HG03039 (cell line): ENCODE measurements at regions not wholly inside any gene's neighbourhood (a gene's known extent, or its start where the extent isn't known, plus 50 kb on each side); places are given as distances from the start of the nearest gene placed in this dataset.

Experiments
- ATAC-seq: cut with Tn5 transposase; IDR thresholded peaks from one replicate; pipeline ENCODE4 v1.9.1; 2021; ENCODE audit warnings: mild to moderate bottlenecking, moderate library complexity; ENCODE audit not compliant: unreplicated experiment

DNA sequence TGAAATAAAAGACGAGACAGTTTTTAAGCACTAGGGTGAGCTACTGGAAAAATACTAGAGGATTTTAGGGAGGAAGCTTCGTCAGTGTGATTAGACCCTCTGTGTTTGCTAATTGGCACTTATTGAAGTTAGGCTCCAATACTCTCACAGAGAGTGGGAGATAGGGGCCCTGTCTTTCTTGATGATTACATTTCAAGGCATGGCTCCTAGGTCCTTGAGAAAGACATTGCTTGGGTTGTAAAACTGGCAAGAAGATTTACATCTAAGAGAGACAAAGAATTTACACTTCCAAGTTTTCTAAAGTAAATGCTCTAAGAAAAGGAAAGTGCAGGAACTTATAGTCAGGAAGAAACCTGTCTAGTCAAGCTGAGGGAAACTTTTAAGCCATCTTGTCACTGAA, 183.2 kb downstream of the C12orf50 start:
- no peak for ATAC-seq

DNA sequence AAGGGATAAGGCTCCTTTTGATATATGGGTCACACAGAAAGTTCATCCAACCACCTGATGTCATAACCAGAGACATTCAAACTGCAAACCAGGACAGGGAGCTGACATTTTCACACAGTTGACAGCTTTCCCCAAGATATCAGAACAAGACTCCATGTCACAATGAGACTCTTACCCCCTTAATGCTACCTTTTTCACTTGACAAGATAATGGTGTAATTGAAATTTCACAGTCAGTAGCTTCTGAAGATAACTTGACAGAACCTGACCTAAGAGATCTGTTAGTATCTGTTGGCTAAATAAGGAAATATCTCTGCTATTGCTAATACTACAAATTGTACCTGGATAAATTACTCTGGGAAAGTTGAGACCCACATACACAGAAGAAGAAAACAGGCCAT, 187.3 kb downstream of the C12orf50 start:
- no peak for ATAC-seq

GRCh38 chr12:87836190-87836589, 193.0 kb downstream of the C12orf50 start:
- no peak for ATAC-seq

- no peak for ATAC-seq
Observed at GRCh38 chr12:87828382-87828973, 200.7 kb downstream of the C12orf50 start.

DNA sequence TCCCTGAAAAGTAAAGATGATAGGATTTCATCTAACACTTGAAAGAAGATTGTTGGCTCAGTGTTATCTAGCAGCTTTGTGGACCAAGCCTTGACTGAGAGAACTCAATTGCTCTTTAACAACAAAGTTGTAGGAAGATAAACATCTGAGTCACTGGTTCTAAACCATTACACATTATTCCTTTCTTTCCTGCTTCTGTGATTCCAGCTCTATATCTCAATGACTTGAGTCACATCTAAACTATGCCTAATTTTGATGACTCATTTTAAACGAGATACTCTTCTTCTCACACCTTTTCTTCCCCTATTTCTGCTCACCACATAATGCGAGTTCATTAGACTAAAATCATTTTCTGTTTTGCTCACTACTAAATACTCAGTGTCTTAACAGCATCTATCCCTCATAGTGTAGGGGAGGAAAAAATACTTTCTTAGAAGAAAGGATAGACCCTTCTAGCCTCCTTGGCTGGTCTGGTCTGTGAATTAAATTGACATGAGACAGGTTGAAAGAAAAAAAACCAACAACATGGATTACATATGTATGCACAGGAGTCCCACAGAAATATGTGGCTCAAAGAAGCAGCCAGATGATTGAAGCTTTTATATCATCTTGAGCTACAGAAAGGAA, 201.4 kb downstream of the C12orf50 start:
- ATAC-seq, result no peak

DNA sequence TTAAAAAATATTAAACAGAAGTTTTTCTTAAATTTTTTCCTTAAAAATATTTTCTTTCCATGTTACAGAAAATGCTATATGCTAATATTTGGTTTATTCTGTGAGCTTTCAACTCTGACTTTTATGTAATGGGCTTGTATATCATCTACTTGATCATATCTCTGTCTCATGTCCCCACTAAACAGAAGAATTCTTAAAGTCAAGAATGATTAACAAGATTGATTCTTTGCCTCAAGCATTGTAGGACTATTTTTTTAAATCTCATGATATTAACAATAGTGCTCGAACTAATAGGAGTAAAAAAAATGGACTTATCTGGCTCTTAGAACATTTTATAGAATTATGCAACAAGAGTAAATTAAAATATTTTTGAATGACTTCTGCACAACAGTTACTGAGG, 206.3 kb downstream of the C12orf50 start:
- no peak for ATAC-seq

- no peak for ATAC-seq
Observed at GRCh38 chr12:87820524-87821202, 208.5 kb downstream of the C12orf50 start.

GRCh38 chr12:87818441-87818840, 210.8 kb downstream of the C12orf50 start:
- ATAC-seq, result no peak

- ATAC-seq, result no peak
Observed at GRCh38 chr12:87815771-87816585, 213.2 kb downstream of the C12orf50 start.

DNA sequence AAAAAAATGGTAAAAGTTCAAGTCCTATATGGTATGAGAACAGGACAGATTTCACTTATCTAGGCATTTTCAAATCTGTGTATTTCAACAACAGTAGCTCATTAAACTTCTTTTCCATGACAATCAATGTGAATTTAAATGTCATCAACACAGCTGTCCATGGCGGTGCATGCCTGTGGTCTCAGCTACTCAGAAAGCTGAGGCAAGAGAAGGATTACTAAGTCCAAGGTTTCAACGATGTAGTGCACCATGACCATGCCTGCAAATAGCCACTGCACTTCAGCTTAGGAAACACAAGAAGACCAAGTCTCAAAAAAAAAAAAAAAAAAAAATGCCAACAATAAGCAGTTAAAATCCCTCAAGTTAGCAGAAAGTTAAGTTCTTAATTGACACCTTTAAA, 214.6 kb downstream of the C12orf50 start:
- ATAC-seq, result no peak

DNA sequence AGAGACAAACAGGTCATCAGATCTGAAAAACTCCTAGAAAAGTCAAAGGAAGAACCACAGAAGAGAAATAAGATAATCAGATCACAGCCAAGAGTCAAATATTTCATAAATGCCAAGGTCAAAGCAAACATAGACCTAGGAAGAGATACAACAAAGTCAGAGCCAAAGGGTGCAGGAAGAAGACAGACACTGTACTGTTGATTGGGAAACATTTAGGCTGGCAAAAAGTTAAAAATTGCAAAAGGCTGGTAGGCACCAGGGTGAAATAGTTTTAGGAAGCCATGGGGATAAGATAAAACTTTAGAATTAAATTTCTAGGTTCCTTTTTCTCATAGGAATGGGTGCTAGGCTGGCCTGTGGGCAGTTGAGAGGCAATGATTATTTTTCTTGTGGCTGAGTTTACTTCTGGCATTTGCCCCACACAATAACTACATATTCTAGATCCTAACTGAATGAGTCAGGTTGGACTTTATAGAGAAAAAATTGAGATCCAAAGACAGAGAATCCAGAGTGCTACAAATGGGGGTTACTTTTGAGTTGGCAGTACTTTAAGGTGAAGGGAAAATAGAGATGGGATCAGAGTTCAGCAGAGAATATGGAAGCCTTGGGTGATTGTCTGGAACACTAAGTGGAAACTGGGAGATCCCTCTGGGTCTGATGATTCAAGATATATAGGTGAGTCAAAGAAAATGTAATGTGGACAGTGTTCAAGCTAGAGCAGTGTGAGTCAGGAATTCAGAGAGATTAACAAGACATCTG, 215.5 kb downstream of the C12orf50 start:
- ATAC-seq, result no peak

DNA sequence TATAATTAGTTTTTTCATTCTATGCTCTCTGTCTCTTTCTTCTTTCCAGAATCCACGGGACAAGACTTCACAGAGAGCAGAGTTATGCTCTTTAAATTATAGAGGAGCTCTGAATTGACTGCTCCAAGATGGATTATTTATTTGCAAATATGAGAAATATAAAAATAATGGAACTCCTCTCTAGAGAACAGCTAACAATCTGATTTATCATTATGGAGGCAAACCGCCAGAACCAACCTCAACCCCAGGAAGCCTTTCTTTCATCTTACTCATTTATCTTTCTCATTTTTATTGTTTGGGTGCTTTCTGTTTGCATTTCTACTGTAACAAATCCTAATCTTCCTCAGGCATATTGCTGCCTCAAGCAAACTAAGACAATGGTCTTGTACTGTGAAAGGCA, 216.5 kb downstream of the C12orf50 start:
- no peak for ATAC-seq

- ATAC-seq, result no peak
Observed at GRCh38 chr12:87812030-87812429, 217.2 kb downstream of the C12orf50 start.

DNA sequence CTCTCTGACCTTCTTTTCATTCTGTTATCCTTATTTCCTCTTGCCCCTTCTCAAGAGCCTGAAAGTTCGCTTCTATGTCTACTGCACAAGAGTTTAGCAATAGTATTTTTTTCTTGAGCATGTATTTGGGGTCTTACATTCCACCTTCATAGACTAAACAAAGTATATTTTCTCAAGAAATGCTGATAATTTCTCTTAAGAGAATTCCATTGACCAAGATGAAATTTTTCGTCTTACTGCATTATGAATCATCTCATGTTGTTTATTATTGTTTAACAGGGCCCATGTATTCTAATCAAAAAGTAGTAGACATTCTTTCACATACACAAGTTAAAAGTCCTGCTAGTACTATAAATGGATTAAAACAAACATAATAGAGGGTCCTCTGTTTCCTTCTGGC, 219.3 kb downstream of the C12orf50 start:
- no peak for ATAC-seq

DNA sequence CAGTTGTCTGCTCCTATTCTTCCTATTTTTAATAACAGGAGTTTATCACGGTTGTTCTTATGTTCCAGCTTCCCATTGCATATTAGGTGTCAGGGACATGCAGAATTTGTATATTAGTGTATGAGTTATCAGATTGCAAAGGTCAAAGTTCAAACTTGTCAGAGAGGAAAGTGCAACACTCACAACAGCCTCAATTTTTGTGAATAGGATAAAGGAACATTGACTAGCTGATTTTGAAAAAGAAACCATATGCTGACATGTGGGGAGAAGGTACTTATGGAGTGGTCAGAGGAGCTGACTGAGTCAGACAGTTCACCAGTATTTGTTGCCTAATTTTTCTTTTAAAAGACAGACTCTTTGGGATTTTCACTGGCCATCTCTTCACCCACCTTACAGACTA, 222.1 kb downstream of the C12orf50 start:
- ATAC-seq, result no peak

DNA sequence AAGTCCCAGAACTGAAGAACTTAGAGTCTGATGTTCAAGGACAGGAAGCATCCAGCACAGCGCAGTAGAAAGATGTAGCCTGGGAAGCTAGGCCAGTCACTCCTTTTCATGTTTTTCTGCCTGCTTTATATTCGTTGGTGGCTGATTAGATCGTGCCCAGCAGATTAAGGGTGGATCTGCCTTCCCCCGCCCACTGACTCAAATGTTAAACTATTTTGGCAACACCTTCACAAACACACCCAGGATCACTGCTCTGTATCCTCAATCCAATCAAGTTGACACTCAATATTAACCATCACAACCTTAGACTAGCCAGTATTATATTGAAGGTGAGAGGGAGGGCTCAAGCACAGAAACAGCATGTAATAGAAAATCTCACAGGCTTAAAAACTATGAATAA, 222.9 kb downstream of the C12orf50 start:
- no peak for ATAC-seq

- ATAC-seq, result no peak
Observed at GRCh38 chr12:87804386-87804785, 224.8 kb downstream of the C12orf50 start.

DNA sequence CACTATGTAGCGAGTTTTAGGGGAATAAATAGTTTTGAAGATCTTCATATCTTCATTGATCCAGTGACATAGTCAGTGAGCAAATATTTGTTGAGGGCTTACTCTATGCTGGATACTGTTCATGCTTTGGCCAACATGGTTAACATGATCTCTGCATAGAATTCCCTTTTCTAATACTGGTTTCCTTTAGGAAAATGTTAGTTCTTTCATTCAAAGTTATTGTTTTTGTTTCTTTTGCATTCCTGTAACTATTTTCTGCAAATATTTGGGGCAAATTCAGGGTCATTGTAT, 226.5 kb downstream of the C12orf50 start:
- no peak for ATAC-seq

DNA sequence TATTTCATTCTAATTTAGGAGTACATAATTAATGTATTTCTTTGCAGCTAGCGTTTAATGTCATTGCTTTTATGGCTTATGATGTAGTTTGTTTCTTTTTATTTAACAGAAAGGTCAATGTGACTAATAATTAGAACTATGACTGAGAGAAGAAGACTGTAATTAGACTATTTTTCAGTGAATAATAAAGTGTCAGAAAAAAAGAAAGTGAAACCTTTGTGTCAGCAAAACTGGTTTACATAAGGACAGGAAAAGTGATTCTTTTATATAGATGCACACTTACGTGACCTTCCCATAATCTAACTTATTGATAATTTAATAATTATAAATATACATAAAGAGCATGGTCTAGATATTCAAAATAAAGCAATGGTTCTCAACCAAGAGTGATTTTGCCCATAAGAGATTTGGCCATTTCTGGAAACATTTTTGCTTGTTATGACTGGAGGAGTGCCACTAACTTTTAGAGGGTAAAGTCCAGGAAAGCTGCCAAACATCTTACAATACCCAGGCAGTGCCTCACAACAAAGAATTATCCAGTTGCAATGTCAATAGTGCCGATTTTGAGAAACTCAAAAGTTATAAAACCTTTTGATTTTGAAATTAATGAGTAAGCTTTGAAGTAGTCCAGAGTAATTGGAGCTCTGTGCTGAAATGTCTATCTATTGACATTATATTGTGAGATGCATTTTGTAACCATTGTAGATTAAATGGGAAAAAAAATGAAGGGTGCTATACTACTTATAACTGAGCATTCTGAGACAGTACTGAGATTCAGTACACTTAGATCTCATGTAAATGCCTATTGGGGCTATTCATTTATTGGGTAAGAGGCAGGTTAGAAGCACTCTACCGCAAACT, 227.1 kb downstream of the C12orf50 start:
- ATAC-seq, result no peak

DNA sequence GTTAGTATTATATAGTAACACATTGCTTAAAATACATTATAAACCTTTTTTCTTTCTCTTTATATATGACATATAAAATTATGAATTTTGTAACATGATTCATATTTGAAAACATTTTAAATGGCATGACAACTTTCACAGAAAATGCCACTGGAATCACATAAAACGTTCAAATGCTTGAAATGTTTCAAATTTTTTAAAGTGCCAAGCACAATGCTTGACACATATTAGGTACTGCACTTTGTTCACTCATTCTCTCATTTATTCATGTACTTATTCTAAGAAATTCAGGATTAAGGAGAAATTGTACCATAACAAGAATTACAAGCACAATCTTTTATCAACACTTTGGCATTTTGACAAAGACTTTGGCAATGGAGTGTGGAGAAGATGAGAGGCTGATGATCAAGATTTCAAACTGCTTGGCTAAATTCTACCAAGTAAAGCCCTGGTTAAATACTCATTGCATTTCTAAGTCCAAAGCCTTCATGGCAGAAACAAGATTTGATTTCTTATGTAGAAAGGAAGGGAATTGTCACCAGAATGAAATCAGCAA, 232.2 kb downstream of the C12orf50 start:
- no peak for ATAC-seq
